COLO668 (cell line): ENCODE measurements at regions not wholly inside any gene's neighbourhood (a gene's known extent, or its start where the extent isn't known, plus 50 kb on each side); places are given as distances from the start of the nearest gene placed in this dataset.

Experiments
- DNase-seq: peaks from one replicate; lab custom pipeline; 2025; ENCODE audit not compliant: unreplicated experiment; lab: John Stamatoyannopoulos, UW

DNA sequence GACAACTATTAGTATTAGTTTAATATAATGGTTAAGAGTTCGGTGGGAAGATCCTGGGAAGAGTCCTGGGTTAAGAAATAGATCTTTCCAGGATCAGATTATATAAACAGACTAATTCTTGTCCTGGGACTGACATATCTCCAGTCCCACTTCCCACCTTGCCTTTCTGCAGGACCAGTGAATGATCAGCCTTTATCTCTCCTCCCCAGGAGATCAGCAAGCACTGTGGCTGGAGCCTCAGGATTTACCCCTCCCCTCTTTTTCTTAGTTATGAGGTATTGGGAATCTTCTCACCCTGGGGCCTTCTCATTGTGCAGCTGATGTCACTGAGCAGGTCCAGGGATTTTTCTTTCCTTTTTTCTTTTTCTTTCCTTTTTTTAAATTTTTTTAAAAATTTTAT, 135.7 kb upstream of the UMPS start:
- no peak for DNase-seq

DNA sequence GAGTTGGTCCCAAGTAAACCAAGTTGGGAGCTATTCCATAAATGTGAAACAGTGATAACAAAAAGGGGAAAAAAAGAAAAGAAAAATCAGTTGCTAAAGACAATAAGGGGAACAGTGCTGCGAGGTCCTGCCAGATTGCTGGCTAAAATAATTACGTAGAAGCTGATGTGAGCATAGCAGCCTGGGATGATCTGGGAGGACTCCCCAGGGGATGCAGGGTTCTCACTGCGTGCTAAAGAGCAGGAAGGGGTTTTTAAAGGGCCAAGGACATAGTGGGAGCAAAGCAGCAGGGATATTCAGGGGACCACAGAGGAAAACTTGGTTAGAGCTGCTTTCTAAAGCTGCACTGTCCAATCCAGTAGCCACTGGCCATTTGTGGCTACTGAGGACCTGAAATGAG, 133.0 kb upstream of the UMPS start:
- no peak for DNase-seq

DNA sequence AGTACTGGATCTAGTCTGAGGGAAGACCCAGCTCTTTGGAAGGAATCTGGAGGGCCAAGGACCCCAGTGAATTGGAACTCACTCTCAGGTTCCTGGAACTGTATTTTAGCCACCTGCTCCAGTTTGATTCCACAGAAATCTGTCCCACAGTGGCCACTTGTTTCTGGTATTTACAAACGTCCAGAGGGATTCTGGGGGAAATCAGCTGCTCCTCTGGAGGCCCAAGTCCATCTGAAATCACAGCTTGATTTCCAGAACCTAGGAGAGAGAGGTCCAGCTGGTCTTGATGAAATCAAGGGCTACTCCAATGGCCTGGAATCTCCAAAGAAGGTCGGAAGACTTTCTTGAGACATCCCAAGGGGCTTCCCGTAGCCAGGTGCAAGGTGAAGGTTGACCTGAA, 132.3 kb upstream of the UMPS start:
- no peak for DNase-seq

DNA sequence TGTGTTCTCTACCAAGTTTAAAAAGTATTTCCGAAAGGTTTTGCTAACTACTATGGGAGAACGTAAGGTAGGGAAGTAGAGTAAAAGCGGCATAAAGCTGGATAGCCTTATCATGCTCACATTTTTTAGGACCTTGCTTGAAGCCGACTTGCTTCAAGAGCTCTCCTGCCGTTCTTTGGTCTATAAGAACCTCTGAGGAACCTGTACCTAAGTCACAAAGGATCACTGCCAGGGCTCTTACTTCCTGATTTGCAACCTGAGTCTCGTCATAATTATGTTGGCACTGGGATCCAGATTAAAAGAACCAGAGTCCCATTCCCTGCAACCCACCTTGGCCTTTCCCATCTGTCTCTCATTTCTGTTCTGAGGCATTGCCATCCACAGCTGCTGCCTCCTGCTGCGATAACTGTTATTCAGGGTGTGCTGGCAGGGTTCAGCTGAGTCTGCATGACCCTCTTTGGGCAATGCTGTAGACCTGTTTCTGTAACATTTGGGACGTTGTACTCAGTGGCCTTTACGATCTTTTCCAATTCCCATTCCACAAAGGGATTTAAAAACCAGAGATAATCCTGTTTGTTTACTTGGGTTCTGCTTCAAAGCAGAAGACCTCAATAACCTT, 131.0 kb upstream of the UMPS start:
- no peak for DNase-seq

DNA sequence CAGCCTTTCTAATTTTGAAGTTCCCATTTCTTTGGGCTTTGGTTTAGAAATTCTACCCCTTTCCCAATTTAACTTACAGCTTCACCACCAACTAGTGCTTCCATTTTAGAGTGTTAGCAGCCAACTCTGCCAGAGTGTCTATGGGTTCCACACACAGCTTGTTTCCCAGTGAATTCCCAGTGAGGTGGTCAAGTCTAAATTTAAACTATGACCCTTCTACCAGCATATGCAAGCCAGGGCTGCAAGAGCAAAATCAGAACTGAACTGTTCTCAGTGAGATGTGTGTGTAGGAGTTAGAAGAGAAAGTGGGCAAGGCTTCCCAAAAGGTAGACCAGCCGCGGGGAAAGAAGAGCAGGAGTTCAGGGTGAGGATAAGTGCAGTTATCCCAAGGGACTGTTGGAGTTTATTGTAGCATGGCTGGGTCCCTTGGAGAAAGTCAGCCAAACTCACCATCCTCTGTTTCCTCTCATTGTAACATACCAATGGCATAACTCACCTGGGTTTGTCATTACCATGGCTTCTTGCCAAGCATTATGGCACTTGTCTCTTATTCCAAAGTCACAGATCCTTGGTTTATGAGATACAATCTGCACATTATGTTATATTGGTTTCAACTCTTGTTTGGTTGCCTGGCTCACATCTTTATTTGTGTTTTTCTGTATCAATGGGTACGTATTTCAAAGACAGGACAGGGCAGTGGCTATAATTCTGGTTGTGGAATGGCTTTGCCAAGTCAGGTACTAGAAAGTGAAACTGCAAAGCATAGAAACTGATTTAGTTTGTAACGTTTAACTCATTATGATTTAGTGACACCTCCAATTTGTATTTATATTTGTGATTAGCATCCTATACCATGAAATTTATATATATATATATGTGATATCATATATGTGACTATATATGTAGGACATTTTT, 130.2 kb upstream of the UMPS start:
- DNase-seq: no peak

DNA sequence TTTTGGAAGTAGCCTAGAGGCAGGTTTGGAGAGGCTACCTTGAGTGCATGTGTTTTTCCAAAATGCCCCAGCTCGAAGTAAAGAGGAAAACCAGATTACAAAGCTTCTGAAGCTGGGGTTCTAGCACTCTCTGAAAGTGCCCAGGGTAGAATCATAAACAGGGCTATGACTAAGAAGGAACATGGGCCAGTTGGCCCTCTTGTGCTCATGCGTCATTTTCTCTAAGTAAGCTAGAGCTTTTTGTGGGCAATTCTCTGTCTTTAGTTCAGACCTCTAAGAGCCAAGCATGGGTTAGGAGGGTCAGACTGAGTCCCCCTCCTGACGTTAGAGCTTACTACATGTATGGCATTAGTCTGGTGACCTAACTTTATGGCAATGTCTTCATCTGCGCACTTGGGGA, 129.5 kb upstream of the UMPS start:
- DNase-seq: no peak

DNA sequence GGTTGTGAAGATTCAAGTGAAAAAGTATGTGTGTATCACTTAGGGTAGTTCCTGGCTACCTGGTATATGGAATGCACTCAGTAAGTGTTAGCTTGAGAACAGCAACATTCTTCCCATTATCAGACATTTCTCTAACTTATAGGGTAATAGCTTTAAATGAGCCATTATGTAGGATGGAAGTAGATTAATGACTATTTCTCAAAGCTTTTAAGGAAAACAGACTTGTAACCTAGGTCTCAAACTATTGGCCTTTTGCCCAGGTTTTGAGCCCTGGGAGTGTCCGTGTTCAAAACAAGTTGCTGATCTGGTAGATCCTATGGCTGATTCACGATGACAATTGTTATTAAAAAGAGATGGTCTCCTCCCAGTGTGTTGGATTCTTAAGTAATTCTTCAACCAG, 129.1 kb upstream of the UMPS start:
- DNase-seq: no peak

- no peak for DNase-seq
Observed at GRCh38 chr3:124602980-124603627, 127.1 kb upstream of the UMPS start.

- DNase-seq: no peak
Observed at GRCh38 chr3:124605781-124606579, 124.3 kb upstream of the UMPS start.

- no peak for DNase-seq
Observed at GRCh38 chr3:124607163-124607562, 123.1 kb upstream of the UMPS start.

GRCh38 chr3:124609402-124609801, 120.8 kb upstream of the UMPS start:
- no peak for DNase-seq

- no peak for DNase-seq
Observed at GRCh38 chr3:124610130-124610529, 120.1 kb upstream of the UMPS start.

DNA sequence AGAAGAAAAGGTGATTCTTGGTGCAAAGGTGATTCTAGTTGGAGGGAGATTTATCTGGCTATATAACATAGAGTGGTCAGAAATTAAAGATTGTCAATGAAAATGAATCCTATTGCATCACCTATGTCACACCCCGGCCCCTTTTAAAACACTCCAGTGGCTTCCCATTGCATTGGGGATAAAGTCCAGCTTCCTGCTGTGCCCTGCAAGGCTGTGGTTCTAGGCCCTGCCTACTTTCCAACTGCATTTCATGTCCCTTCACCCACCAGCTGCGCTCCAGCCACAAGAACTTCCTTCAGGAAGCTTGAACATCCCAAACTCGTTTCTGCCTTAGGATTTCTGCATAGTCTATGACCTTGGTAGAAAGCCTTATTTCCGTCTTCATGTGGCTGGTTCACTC, 118.7 kb upstream of the UMPS start:
- no peak for DNase-seq

- no peak for DNase-seq
Observed at GRCh38 chr3:124615896-124616543, 114.2 kb upstream of the UMPS start.

- DNase-seq: no peak
Observed at GRCh38 chr3:124617177-124617576, 113.1 kb upstream of the UMPS start.

DNA sequence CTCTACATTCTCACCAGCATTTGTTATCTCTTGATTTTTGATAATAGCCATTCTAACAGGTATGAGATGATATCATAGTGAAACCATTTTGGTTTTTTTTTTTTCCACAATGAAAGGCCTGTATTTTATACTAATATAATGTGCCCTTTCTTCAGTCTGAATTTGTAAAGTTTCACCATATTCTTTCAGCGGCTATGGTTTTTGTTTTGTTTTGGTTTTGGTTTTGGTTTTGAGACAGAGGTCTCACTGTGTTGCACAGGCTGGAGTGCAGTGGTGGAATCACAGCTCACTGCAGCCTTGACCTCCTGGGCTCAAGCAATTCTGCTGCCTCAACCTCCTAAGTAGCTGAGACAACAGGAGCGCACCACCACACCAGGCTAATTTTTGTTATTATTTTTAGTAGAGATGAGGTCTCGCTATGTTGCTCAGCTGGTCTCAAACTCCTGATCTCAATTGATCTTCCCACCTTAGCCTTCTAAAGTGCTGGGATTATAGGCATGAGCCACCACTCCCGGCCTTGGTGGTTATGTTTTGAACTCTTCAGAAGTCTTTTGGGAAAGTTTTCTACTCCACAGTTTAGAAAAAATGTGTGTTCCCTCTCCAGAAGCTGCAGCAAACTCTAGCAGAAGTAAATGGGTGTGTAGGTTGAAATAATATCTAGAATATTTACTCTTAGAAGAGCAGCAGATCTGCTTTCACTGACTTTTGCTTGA, 110.2 kb upstream of the UMPS start:
- no peak for DNase-seq

DNA sequence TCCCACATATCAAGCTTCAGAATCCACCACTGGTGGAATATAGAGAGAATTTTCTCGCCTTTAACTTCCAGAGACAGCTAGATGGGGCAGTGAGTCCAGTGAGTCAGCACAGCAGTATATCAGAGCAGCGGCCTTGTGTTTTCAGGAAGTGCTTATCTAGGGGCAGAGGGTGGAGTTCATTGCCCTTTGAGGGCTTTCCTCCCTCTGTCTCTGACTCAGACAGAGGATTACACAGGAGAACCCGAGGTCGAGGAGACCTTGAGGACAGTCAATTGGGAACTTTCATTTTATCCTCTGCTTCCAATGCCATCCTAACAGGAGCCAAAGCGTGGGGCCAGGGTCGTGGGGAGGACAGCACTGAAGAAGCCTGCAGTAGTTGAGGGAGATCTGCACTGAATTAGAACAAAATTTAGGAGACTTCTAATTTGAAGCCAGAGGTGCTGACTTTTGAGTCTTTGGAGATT, 109.6 kb upstream of the UMPS start:
- DNase-seq: no peak

- DNase-seq: no peak
Observed at GRCh38 chr3:124621498-124621897, 108.8 kb upstream of the UMPS start.

DNA sequence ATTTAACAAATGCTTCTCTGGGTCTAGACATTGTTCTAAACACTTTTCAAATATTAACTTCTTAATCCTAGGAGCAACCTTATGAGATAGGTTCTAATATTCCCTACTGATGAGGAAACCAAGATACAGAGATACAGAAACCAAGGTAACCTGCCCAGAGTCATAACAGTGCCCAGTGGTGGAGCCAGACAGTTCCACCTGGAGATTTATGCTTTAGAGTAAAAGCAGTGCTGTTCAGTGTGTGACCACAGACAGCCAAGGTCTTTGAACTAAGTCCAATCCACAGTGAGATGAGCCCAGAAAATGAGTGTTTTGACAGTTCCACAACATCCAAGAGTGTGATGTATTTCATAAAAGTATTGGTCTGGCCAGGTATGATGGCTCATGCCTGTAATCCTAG, 105.2 kb upstream of the UMPS start:
- no peak for DNase-seq

- no peak for DNase-seq
Observed at GRCh38 chr3:124627501-124627908, 102.7 kb upstream of the UMPS start.
